H1 (cell line): ENCODE measurements at regions not wholly inside any gene's neighbourhood (a gene's known extent, or its start where the extent isn't known, plus 50 kb on each side); places are given as distances from the start of the nearest gene placed in this dataset.

Experiments used
- CTCF ChIA-PET: fragments of 300-600 bp; sonication (Branson Sonifier 250); formaldehyde crosslinking; loops from one replicate; lab custom pipeline; 2021; ENCODE audit not compliant: partially characterized antibody; lab: Charles Lee
- POLR2A ChIA-PET: fragments of 300-600 bp; sonication (Branson Sonifier 250); formaldehyde crosslinking; loops from one replicate; lab custom pipeline; 2021; ENCODE audit warnings: inconsistent platforms; ENCODE audit not compliant: partially characterized antibody; lab: Charles Lee
- DNase-seq, 2 experiments: peaks; one replicate each; pipeline versions ENCODE4 v3.0.0 to v3.0.0-alpha.2; 2010 to 2022; ENCODE audit warnings: low spot score in 2 of 2, low read depth in 1 of 2, mixed read lengths in 1 of 2
- FAIRE-seq: peaks from 2 replicates; lab custom pipeline; 2011; peaks lifted over from hg19 to GRCh38; lab: Jason Lieb, UNC
- H2AFZ ChIP-seq: 2 replicates; pipeline ENCODE4 v1.8.1; 2012; ENCODE audit warnings: low read length, inconsistent platforms
- H2AK5ac ChIP-seq: 2 replicates; pipeline ENCODE4 v1.6.1; 2013; ENCODE audit warnings: low read depth, low read length
- H2BK120ac ChIP-seq: replicated peaks from 2 replicates; pipeline ENCODE3; 2013; ENCODE audit warnings: low read depth, low read length, inconsistent platforms
- H2BK12ac ChIP-seq: 2 replicates; pipeline ENCODE4 v1.6.1; 2013; ENCODE audit warnings: low read depth, low read length
- H2BK15ac ChIP-seq: 2 replicates; pipeline ENCODE4 v1.6.1; 2013; ENCODE audit warnings: low read length
- H2BK20ac ChIP-seq: 2 replicates; pipeline ENCODE4 v1.6.1; 2013; ENCODE audit warnings: low read length
- H2BK5ac ChIP-seq: 2 replicates; pipeline ENCODE4 v1.6.1; 2013; ENCODE audit warnings: low read depth, low read length
- H3K14ac ChIP-seq: 2 replicates; pipeline ENCODE4 v1.6.1; 2013; ENCODE audit warnings: inconsistent platforms; ENCODE audit not compliant: insufficient read length
- H3K18ac ChIP-seq: 2 replicates; pipeline ENCODE4 v1.6.1; 2013; ENCODE audit warnings: low read length; ENCODE audit errors: extremely low read depth
- H3K23ac ChIP-seq: 2 replicates; pipeline ENCODE4 v1.6.1; 2013; ENCODE audit warnings: inconsistent platforms; ENCODE audit not compliant: insufficient read length
- H3K23me2 ChIP-seq: 2 replicates; pipeline ENCODE4 v1.6.1; 2013; ENCODE audit warnings: low read depth, low read length
- H3K27ac ChIP-seq: 2 replicates; pipeline ENCODE4 v1.6.1; 2011; ENCODE audit warnings: low read depth, low read length, inconsistent platforms
- H3K27me3 ChIP-seq, 4 experiments: replicated peaks in 1 of 4; 1 replicate in 1 of 4; 2 replicates in 3 of 4; pipeline versions ENCODE4 v1.6.1 to v1.8.1; 2011 to 2013; ENCODE audit warnings: low read length in 3 of 4, mild to moderate bottlenecking in 3 of 4, inconsistent platforms in 2 of 4, mixed read lengths in 2 of 4, moderate library complexity in 1 of 4; ENCODE audit not compliant: control insufficient read depth in 3 of 4, insufficient read depth in 3 of 4; ENCODE audit errors: extremely low read depth in 1 of 4
- H3K36me3 ChIP-seq, 4 experiments: 2 replicates each; pipeline versions ENCODE4 v1.6.1 to v1.8.1; 2011 to 2013; ENCODE audit warnings: mild to moderate bottlenecking in 4 of 4, low read length in 3 of 4, moderate library complexity in 2 of 4, control low read depth in 1 of 4, inconsistent platforms in 1 of 4; ENCODE audit not compliant: insufficient read depth in 4 of 4, control insufficient read depth in 2 of 4
- H3K4ac ChIP-seq: replicated peaks from 2 replicates; pipeline ENCODE3; 2013; ENCODE audit warnings: low read length, low read depth, mixed read lengths, inconsistent platforms; ENCODE audit not compliant: insufficient read length
- H3K4me1 ChIP-seq, 4 experiments: replicated peaks in 1 of 4; 1 replicate in 1 of 4; 2 replicates in 3 of 4; pipeline versions ENCODE4 v1.6.1 to v1.8.1; 2011 to 2013; ENCODE audit warnings: low read length in 3 of 4, inconsistent platforms in 2 of 4, mixed read lengths in 1 of 4; ENCODE audit not compliant: insufficient read depth in 4 of 4, control insufficient read depth in 3 of 4
- H3K4me2 ChIP-seq, 2 experiments: 2 replicates each; pipeline versions ENCODE4 v1.6.1 to v1.8.1; 2011 to 2013; ENCODE audit warnings: low read depth in 2 of 2, low read length in 2 of 2, control low read depth in 1 of 2, inconsistent platforms in 1 of 2, mild to moderate bottlenecking in 1 of 2; ENCODE audit not compliant: insufficient read depth in 1 of 2
- H3K4me3 ChIP-seq, 4 experiments: fragments of 200-600, 300-600 bp in 1 of 4; sonication (generic), shearing (Covaris generic), sonication (Bioruptor Twin) in 1 of 4; 2 replicates each; pipeline versions ENCODE4 v1.5.1 to v1.8.1; 2011 to 2016; ENCODE audit warnings: low read length in 4 of 4, low read depth in 3 of 4, control low read depth in 2 of 4, inconsistent platforms in 2 of 4, mild to moderate bottlenecking in 2 of 4, mixed read lengths in 1 of 4, moderate library complexity in 1 of 4; ENCODE audit not compliant: insufficient read depth in 2 of 4; ENCODE audit errors: extremely low read depth in 1 of 4
- H3K56ac ChIP-seq: replicated peaks from 2 replicates; pipeline ENCODE3; 2013; ENCODE audit warnings: low read depth, mild to moderate bottlenecking, mixed read lengths, low read length, inconsistent platforms; ENCODE audit not compliant: insufficient read length
- H3K79me1 ChIP-seq: 2 replicates; pipeline ENCODE4 v1.6.1; 2013; ENCODE audit warnings: low read depth, low read length, control low read depth
- H3K79me2 ChIP-seq, 2 experiments: 2 replicates each; pipeline versions ENCODE4 v1.6.1 to v1.8.1; 2012 to 2013; ENCODE audit warnings: low read length in 2 of 2, mild to moderate bottlenecking in 2 of 2, inconsistent platforms in 1 of 2; ENCODE audit not compliant: insufficient read depth in 2 of 2, control insufficient read depth in 1 of 2
- H3K9ac ChIP-seq, 4 experiments: replicated peaks in 1 of 4; 1 replicate in 1 of 4; 2 replicates in 3 of 4; pipeline versions ENCODE4 v1.6.1 to v1.8.1; 2011 to 2013; ENCODE audit warnings: low read depth in 3 of 4, low read length in 3 of 4, control low read depth in 2 of 4, mild to moderate bottlenecking in 2 of 4, moderate library complexity in 2 of 4, inconsistent platforms in 1 of 4; ENCODE audit errors: extremely low read depth in 1 of 4
- H3K9me3 ChIP-seq, 2 experiments: 2 replicates each; pipeline versions ENCODE4 v1.6.1 to v1.8.1; 2012 to 2013; ENCODE audit warnings: mild to moderate bottlenecking in 2 of 2, moderate library complexity in 2 of 2, control low read depth in 1 of 2, inconsistent platforms in 1 of 2, low read depth in 1 of 2, low read length in 1 of 2, mixed read lengths in 1 of 2; ENCODE audit not compliant: insufficient read depth in 2 of 2
- H4K20me1 ChIP-seq, 2 experiments: replicated peaks in 1 of 2; 2 replicates each; pipeline versions ENCODE3 to v1.8.1; 2011 to 2013; ENCODE audit warnings: inconsistent platforms in 2 of 2, low read length in 2 of 2, mild to moderate bottlenecking in 1 of 2; ENCODE audit not compliant: insufficient read depth in 2 of 2, control insufficient read depth in 1 of 2
- H4K5ac ChIP-seq: 2 replicates; pipeline ENCODE4 v1.6.1; 2013; ENCODE audit warnings: low read length, low read depth, mixed read lengths, inconsistent platforms; ENCODE audit not compliant: insufficient read length
- H4K8ac ChIP-seq: 2 replicates; pipeline ENCODE4 v1.8.0; 2013; ENCODE audit warnings: mild to moderate bottlenecking, moderate library complexity, low read length, inconsistent platforms; ENCODE audit not compliant: insufficient read depth; ENCODE audit errors: extremely low read depth
- H4K91ac ChIP-seq: replicated peaks from 2 replicates; pipeline ENCODE3; 2013; ENCODE audit warnings: low read length, mixed read lengths, inconsistent platforms; ENCODE audit not compliant: insufficient read length
- BRCA1 ChIP-seq: IDR thresholded peaks from 2 replicates; pipeline ENCODE4 v1.6.1; 2012; ENCODE audit warnings: low read depth, low read length, improper control_type of control experiment
- JUND ChIP-seq: IDR thresholded peaks from 2 replicates; pipeline ENCODE4 v1.6.1; 2011; ENCODE audit warnings: mild to moderate bottlenecking, improper control_type of control experiment, low read length
- NANOG ChIP-seq: IDR thresholded peaks from 2 replicates; pipeline ENCODE4 v1.6.1; 2011; ENCODE audit warnings: low read length, low read depth, mild to moderate bottlenecking, inconsistent platforms; ENCODE audit not compliant: insufficient read depth, poor library complexity, severe bottlenecking
- RNF2 ChIP-seq: fragments of 200-900, 300-1000 bp; sonication (generic); IDR thresholded peaks from 2 replicates; pipeline ENCODE4 v1.7.1; 2016; ENCODE audit warnings: borderline replicate concordance, low read depth, mild to moderate bottlenecking, antibody characterized with exemption, low read length; ENCODE audit not compliant: poor library complexity, severe bottlenecking; ENCODE audit errors: missing control alignments
- SIRT6 ChIP-seq: IDR thresholded peaks from one replicate; pipeline ENCODE4 v1.7.1; 2012; ENCODE audit warnings: low read length, inconsistent platforms
- TCF12 ChIP-seq: IDR thresholded peaks from 2 replicates; pipeline ENCODE4 v1.6.1; 2011; ENCODE audit warnings: low read depth, mild to moderate bottlenecking, low read length
- TEAD4 ChIP-seq: IDR thresholded peaks from 2 replicates; pipeline ENCODE4 v1.6.1; 2012; ENCODE audit warnings: low read depth, low read length, inconsistent platforms, mixed read lengths
- YY1 ChIP-seq: IDR thresholded peaks from 2 replicates; pipeline ENCODE4 v1.6.1; 2011; ENCODE audit warnings: low read depth, mild to moderate bottlenecking, low read length
- ZNF274 ChIP-seq: IDR thresholded peaks from 2 replicates; pipeline ENCODE4 v1.7.0; 2012; ENCODE audit warnings: low read length, borderline replicate concordance; ENCODE audit errors: extremely low read depth
- WGBS, 2 experiments: shearing (Covaris generic) in 1 of 2; methylation state at CpG; one replicate each; pipeline versions ENCODE4 v1.1.6 to v1.1.7; 2013 to 2015; ENCODE audit warnings: low lambda C conversion rate in 2 of 2, mixed read lengths in 2 of 2, inconsistent platforms in 1 of 2, low coverage in 1 of 2, missing lambda C conversion rate in 1 of 2; ENCODE audit not compliant: insufficient replicate concordance in 2 of 2, insufficient coverage in 1 of 2, insufficient read length in 1 of 2; ENCODE audit errors: extremely low coverage in 1 of 2, missing lambda C conversion rate in 1 of 2; 5-methylcytosine and 5-hydroxymethylcytosine counted together

- no peak for DNase-seq
- no peak overlapping the region for H4K5ac ChIP-seq
- 100% methylated on average over 2 of the region's 2 CpGs; no CpG with 5 or more reads in 1 of the 2 experiments for WGBS, 2 experiments
- no peak overlapping the region for H3K14ac ChIP-seq
- H2AK5ac ChIP-seq, result no peak overlapping the region
- H2AFZ ChIP-seq, result no peak overlapping the region
- H3K27ac ChIP-seq, result no peak overlapping the region
- no peak overlapping the region for H3K56ac ChIP-seq
- H3K36me3 ChIP-seq, result no peaks in the 10 kb centered on the region
- no peaks in the 10 kb centered on the region for H3K27me3 ChIP-seq
- H2BK5ac ChIP-seq, result no peak overlapping the region
- FAIRE-seq, result no peak
- ChIA-PET POLR2A (no interaction called here), CTCF (interaction anchor here (1.5 to 1.6 kb wide), 2 partner anchors 10 to 15 kb away, joined by 3 to 5 read pairs; no protein-coding TSS in a partner anchor)
- no peak overlapping the region for H4K91ac ChIP-seq
- H3K4ac ChIP-seq, result no peak overlapping the region
- H2BK120ac ChIP-seq, result no peak overlapping the region
- H2BK12ac ChIP-seq, result no peak overlapping the region
- no peak overlapping the region for H3K4me3 ChIP-seq
- no peak overlapping the region for H2BK15ac ChIP-seq
- no peaks in the 10 kb centered on the region for H3K4me1 ChIP-seq
- H3K79me2 ChIP-seq, result no peaks in the 10 kb centered on the region
- no peak overlapping the region for H3K9ac ChIP-seq
- no peak overlapping the region for H3K23ac ChIP-seq
- no peaks in the 10 kb centered on the region for H4K20me1 ChIP-seq
- no peak overlapping the region for H3K4me2 ChIP-seq
- peaks cover 0 to 9% of the 10 kb centered on the region in 2 experiments; a peak in 1 of 4 replicates for H3K9me3 ChIP-seq
- no peaks in the 10 kb centered on the region for H3K79me1 ChIP-seq
- no peaks in the 10 kb centered on the region; the same call in 1 of the 2 replicates for H3K23me2 ChIP-seq
- no peak overlapping the region for H4K8ac ChIP-seq
- no peak overlapping the region for H3K18ac ChIP-seq
- no peak overlapping the region for H2BK20ac ChIP-seq
- no peak for TF ChIP-seq JUND
- no peak for TF ChIP-seq YY1
- TF ChIP-seq TCF12, result no peak
- no peak for TF ChIP-seq TEAD4
- TF ChIP-seq SIRT6, result no peak
- no peak for TF ChIP-seq RNF2
- no peak for TF ChIP-seq ZNF274
- TF ChIP-seq NANOG, result no peak
- no peak for TF ChIP-seq BRCA1
Measured at GRCh38 chr6:156427345-156427744, 349.8 kb upstream of the ARID1B start.
